ENCODE measurements at regions not wholly inside any gene's neighbourhood (a gene's known extent, or its start where the extent isn't known, plus 50 kb on each side); places are given as distances from the start of the nearest gene placed in this dataset.

DNA sequence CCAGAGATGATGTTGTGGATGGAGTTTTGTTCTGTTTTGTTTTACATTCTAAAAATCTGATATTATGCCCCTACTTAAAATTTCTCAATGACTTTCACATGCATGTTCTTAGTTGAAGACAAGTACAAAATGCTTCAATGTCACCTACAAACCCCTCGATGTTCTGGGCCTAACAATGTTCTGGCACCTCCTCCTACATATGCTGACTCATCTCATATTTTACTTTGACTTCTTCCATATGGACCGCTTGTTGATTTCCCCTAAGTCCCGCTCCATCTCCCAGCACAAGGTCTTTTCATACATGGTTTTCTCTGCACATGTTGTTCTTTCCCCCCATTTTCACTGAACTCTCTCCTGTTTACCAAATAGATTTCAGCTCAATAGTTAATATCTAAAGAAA, 441.4 kb downstream of the CNTN6 start:
- TF ChIP-seq, protein P1, sequence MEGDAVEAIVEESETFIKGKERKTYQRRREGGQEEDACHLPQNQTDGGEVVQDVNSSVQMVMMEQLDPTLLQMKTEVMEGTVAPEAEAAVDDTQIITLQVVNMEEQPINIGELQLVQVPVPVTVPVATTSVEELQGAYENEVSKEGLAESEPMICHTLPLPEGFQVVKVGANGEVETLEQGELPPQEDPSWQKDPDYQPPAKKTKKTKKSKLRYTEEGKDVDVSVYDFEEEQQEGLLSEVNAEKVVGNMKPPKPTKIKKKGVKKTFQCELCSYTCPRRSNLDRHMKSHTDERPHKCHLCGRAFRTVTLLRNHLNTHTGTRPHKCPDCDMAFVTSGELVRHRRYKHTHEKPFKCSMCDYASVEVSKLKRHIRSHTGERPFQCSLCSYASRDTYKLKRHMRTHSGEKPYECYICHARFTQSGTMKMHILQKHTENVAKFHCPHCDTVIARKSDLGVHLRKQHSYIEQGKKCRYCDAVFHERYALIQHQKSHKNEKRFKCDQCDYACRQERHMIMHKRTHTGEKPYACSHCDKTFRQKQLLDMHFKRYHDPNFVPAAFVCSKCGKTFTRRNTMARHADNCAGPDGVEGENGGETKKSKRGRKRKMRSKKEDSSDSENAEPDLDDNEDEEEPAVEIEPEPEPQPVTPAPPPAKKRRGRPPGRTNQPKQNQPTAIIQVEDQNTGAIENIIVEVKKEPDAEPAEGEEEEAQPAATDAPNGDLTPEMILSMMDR (conservative IDR thresholded peaks at IDR 0.05; ENCODE audit: low read depth, low read length), result no peak
- no peak for TF ChIP-seq EZH2 (IDR thresholded peaks at IDR 0.05; ENCODE audit: borderline replicate concordance, low read depth, low read length, poor library complexity, severe bottlenecking)

Measured in A673 (cell line).